ENCODE measurements at regions not wholly inside any gene's neighbourhood (a gene's known extent, or its start where the extent isn't known, plus 50 kb on each side); places are given as distances from the start of the nearest gene placed in this dataset.

GRCh38 chr13:55090612-55091011 lies 2050.1 kb upstream of the PRR20A start:
- TF ChIP-seq POLR2AphosphoS5 (IDR thresholded peaks at IDR 0.05) (no peak), EP300 (IDR thresholded peaks at IDR 0.05) (no peak), POLR2A (IDR thresholded peaks at IDR 0.05; ENCODE audit: low read depth) (no peak)
- TF ChIP-seq, protein P1, sequence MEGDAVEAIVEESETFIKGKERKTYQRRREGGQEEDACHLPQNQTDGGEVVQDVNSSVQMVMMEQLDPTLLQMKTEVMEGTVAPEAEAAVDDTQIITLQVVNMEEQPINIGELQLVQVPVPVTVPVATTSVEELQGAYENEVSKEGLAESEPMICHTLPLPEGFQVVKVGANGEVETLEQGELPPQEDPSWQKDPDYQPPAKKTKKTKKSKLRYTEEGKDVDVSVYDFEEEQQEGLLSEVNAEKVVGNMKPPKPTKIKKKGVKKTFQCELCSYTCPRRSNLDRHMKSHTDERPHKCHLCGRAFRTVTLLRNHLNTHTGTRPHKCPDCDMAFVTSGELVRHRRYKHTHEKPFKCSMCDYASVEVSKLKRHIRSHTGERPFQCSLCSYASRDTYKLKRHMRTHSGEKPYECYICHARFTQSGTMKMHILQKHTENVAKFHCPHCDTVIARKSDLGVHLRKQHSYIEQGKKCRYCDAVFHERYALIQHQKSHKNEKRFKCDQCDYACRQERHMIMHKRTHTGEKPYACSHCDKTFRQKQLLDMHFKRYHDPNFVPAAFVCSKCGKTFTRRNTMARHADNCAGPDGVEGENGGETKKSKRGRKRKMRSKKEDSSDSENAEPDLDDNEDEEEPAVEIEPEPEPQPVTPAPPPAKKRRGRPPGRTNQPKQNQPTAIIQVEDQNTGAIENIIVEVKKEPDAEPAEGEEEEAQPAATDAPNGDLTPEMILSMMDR (IDR thresholded peaks at IDR 0.05), result no peak
- intact Hi-C loops (cut with DNase I), result no loop called here
- Histone ChIP-seq H3K4me1 (no peaks in the 10 kb centered on the region), H3K9me3 (no peaks in the 10 kb centered on the region), H3K4me3 (no peak overlapping the region), H3K27me3 (no peaks in the 10 kb centered on the region), H3K27ac (replicated peaks in 1 of 4) (no peak overlapping the region), H3K36me3 (no peaks in the 10 kb centered on the region)
- no peak for DNase-seq (ENCODE audit: extremely low spot score)

DNA sequence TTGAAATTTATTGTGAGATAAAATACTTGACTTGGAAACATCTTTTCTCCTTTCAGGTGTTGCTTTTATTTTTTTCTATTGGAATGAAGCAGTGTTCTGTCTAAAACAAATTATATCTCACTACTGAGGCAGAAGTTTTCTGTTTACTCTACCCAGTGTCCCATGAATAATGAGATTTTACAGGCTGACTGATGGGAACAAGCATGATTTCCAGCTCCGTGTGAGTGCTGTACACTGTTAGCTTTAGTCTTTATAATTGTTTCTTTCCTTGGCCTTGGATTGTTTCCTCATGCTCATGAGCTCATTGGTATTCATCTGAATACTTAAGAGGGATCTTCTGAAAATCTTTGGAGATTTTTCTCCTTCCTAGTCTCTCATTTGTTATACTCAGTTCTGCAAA lies 2049.5 kb upstream of the PRR20A start:
- intact Hi-C loops (cut with DNase I), result no loop called here
- WGBS, result 70% methylated on average over 1 of the region's 1 CpG
- TF ChIP-seq EP300 (IDR thresholded peaks at IDR 0.05), result no peak
- TF ChIP-seq, protein P1 (IDR thresholded peaks at IDR 0.05), result no peak
- no peak for TF ChIP-seq POLR2AphosphoS5 (IDR thresholded peaks at IDR 0.05)
- no peak for TF ChIP-seq POLR2A (IDR thresholded peaks at IDR 0.05; ENCODE audit: low read depth)
- no peak overlapping the region for H3K4me3 ChIP-seq
- H3K36me3 ChIP-seq, result no peaks in the 10 kb centered on the region
- no peak for DNase-seq (ENCODE audit: extremely low spot score)
- no peak overlapping the region for H3K27ac ChIP-seq (replicated peaks in 1 of 4)
- no peaks in the 10 kb centered on the region for H3K4me1 ChIP-seq
- H3K9me3 ChIP-seq, result no peaks in the 10 kb centered on the region
- no peaks in the 10 kb centered on the region for H3K27me3 ChIP-seq

DNA sequence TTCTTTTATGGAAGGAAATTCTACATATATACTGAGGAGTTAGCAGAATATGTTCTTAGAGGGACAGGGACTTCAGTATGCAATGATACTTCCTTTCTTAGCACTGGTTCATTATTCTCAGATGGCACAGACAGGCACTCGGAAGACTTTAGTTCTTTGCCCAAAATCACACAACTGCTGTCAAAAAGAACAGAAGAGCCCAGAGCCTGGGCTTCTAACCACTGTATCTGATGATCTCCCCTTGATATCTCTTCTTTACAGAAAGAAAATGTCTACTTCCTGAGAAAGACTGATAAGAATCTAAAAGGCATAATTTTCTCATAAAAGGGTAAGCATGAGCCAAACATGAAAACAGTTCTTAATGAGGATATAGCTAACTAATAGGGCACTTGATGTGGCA lies 2034.2 kb upstream of the PRR20A start:
- TF ChIP-seq, protein P1 (IDR thresholded peaks at IDR 0.05), result no peak
- TF ChIP-seq POLR2A (IDR thresholded peaks at IDR 0.05; ENCODE audit: low read depth), result no peak
- no peak for TF ChIP-seq EP300 (IDR thresholded peaks at IDR 0.05)
- TF ChIP-seq POLR2AphosphoS5 (IDR thresholded peaks at IDR 0.05), result no peak
- no peak overlapping the region for H3K4me3 ChIP-seq

DNA sequence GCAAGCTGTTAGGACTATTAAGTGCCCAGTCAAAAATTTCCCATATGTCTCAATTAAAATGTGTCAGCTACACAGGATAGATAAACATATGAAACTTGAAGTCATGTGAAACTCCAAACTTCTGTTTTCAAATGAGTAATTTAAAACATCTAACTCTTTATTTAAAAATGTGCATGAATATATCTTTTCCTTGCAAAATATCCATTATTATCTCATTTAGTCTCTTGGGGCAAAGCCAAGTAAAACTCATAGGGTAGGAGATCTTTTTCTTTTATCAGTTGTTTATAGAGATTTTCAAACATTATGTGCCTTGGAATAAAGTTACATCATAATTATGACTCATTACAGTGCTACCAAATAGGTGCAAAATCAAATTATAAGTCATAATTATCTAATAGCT lies 2020.1 kb upstream of the PRR20A start:
- H3K27ac ChIP-seq (replicated peaks in 1 of 4), result no peak overlapping the region
- H3K9me3 ChIP-seq, result no peaks in the 10 kb centered on the region
- no peaks in the 10 kb centered on the region for H3K27me3 ChIP-seq
- TF ChIP-seq EP300 (IDR thresholded peaks at IDR 0.05) (no peak), POLR2AphosphoS5 (IDR thresholded peaks at IDR 0.05) (no peak), POLR2A (IDR thresholded peaks at IDR 0.05; ENCODE audit: low read depth) (no peak)
- TF ChIP-seq, protein P1 (IDR thresholded peaks at IDR 0.05), result no peak
- intact Hi-C loops (cut with DNase I), result no loop called here
- no peaks in the 10 kb centered on the region for H3K4me1 ChIP-seq
- H3K4me3 ChIP-seq, result no peak overlapping the region
- DNase-seq (ENCODE audit: extremely low spot score), result no peak
- no peaks in the 10 kb centered on the region for H3K36me3 ChIP-seq

More for the DNA sequence above, 2034.2 kb upstream of the PRR20A start:
- Histone ChIP-seq H3K27me3 (no peaks in the 10 kb centered on the region), H3K9me3 (no peaks in the 10 kb centered on the region), H3K27ac (replicated peaks in 1 of 4) (no peak overlapping the region), H3K36me3 (no peaks in the 10 kb centered on the region), H3K4me1 (no peaks in the 10 kb centered on the region)
- WGBS, result 83% methylated on average over 1 of the region's 1 CpG
- DNase-seq (ENCODE audit: extremely low spot score), result no peak
- intact Hi-C loops (cut with DNase I), result no loop called here

- Histone ChIP-seq H3K4me3 (no peak overlapping the region), H3K4me1 (no peaks in the 10 kb centered on the region), H3K27ac (replicated peaks in 1 of 4) (no peak overlapping the region), H3K9me3 (peaks cover 0 to 15% (median 9%) of the 10 kb centered on the region in 4 donors), H3K27me3 (no peaks in the 10 kb centered on the region), H3K36me3 (no peaks in the 10 kb centered on the region)
- no peak for DNase-seq (ENCODE audit: extremely low spot score)
- WGBS, result 90% methylated on average over 1 of the region's 1 CpG
- intact Hi-C loops (cut with DNase I), result no loop called here
- TF ChIP-seq EP300 (IDR thresholded peaks at IDR 0.05) (no peak), POLR2AphosphoS5 (IDR thresholded peaks at IDR 0.05) (no peak), POLR2A (IDR thresholded peaks at IDR 0.05; ENCODE audit: low read depth) (no peak)
- TF ChIP-seq, protein P1 (IDR thresholded peaks at IDR 0.05), result no peak
Measured at GRCh38 chr13:55155046-55155445, 1985.7 kb upstream of the PRR20A start.

Data from esophagus muscularis mucosa (tissue), 4 donors.